22Rv1 (cell line): ENCODE measurements at regions not wholly inside any gene's neighbourhood (a gene's known extent, or its start where the extent isn't known, plus 50 kb on each side); places are given as distances from the start of the nearest gene placed in this dataset.

Experiments
- ZFX ChIP-seq: fragments of 450-650 bp; IDR thresholded peaks from 2 replicates; pipeline ENCODE4 v1.6.1; 2017; ENCODE audit warnings: antibody characterized with exemption, borderline replicate concordance
- TF ChIP-seq, protein P1 (sequence below): fragments of 450-650 bp; IDR thresholded peaks from 2 replicates; pipeline ENCODE4 v1.5.1; 2017; ENCODE audit warnings: mild to moderate bottlenecking

GRCh38 chr16:59973966-59974365 is 1239.8 kb upstream of the GOT2 start:
- TF ChIP-seq ZFX, result no peak
- TF ChIP-seq, protein P1, sequence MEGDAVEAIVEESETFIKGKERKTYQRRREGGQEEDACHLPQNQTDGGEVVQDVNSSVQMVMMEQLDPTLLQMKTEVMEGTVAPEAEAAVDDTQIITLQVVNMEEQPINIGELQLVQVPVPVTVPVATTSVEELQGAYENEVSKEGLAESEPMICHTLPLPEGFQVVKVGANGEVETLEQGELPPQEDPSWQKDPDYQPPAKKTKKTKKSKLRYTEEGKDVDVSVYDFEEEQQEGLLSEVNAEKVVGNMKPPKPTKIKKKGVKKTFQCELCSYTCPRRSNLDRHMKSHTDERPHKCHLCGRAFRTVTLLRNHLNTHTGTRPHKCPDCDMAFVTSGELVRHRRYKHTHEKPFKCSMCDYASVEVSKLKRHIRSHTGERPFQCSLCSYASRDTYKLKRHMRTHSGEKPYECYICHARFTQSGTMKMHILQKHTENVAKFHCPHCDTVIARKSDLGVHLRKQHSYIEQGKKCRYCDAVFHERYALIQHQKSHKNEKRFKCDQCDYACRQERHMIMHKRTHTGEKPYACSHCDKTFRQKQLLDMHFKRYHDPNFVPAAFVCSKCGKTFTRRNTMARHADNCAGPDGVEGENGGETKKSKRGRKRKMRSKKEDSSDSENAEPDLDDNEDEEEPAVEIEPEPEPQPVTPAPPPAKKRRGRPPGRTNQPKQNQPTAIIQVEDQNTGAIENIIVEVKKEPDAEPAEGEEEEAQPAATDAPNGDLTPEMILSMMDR, result no peak
